ENCODE measurements at regions not wholly inside any gene's neighbourhood (a gene's known extent, or its start where the extent isn't known, plus 50 kb on each side); places are given as distances from the start of the nearest gene placed in this dataset.

- Histone ChIP-seq H3K18ac (ENCODE audit: insufficient read length, low read depth, low read length) (no peak overlapping the region), H2AFZ (ENCODE audit: low read length) (no peak overlapping the region), H3K23me2 (ENCODE audit: insufficient read length, low read depth, low read length, poor library complexity, severe bottlenecking) (no peaks in the 10 kb centered on the region), H2BK12ac (ENCODE audit: insufficient read length, low read depth, low read length) (no peak overlapping the region), H4K5ac (ENCODE audit: insufficient read length, low read depth, low read length) (no peak overlapping the region), H4K91ac (ENCODE audit: insufficient read length, low read depth, low read length) (no peak overlapping the region), H2BK5ac (ENCODE audit: insufficient read length, low read length) (no peak overlapping the region), H2BK20ac (ENCODE audit: low read depth, low read length, poor library complexity, severe bottlenecking) (no peak overlapping the region), H2BK120ac (ENCODE audit: low read depth, low read length, poor library complexity, severe bottlenecking) (no peak overlapping the region), H2BK15ac (ENCODE audit: low read depth, low read length) (no peak overlapping the region), H4K8ac (replicated peaks; ENCODE audit: insufficient read length, low read depth, low read length) (no peak overlapping the region), H3K9ac (ENCODE audit: extremely low read depth, insufficient read length, low read length) (no peak overlapping the region), H2AK5ac (ENCODE audit: insufficient read length, low read length) (no peak overlapping the region), H3K9me3 (ENCODE audit: control insufficient read depth, low read depth, low read length) (no peaks in the 10 kb centered on the region), H3K4ac (ENCODE audit: low read depth, low read length) (no peak overlapping the region), H3T11ph (ENCODE audit: low read length) (no peak overlapping the region), H3K56ac (ENCODE audit: insufficient read length, low read depth, low read length) (no peak overlapping the region), H3K4me2 (ENCODE audit: insufficient read depth, insufficient read length, low read length) (no peak overlapping the region), H3K79me2 (ENCODE audit: insufficient read depth, low read length) (no peaks in the 10 kb centered on the region), H3K23ac (ENCODE audit: insufficient read length, low read depth, low read length) (no peak overlapping the region), H4K20me1 (ENCODE audit: control insufficient read depth, insufficient read depth, insufficient read length) (no peaks in the 10 kb centered on the region), H3K4me1 (ENCODE audit: insufficient read depth, low read length) (0 out of 2 replicates have a peak, but pooled peaks cover 2% of the 10 kb centered on the region), H3K79me1 (ENCODE audit: insufficient read depth, low read depth, low read length, poor library complexity, severe bottlenecking) (no peaks in the 10 kb centered on the region), H3K14ac (ENCODE audit: insufficient read depth, low read length) (no peak overlapping the region), H3K27me3 (ENCODE audit: insufficient read depth, low read length) (no peaks in the 10 kb centered on the region), H3K27ac (ENCODE audit: insufficient read length, low read depth, low read length) (no peak overlapping the region)
- Mint-ChIP-seq H3K4me3 (no peak overlapping the region), H3K27me3 (ENCODE audit: low read depth) (peaks cover 7% of the 10 kb centered on the region), H3K36me3 (ENCODE audit: insufficient read depth in 1 of 3, low read depth in 3 of 3) (peaks cover 2 to 11% (median 6%) of the 10 kb centered on the region in 3 experiments; a peak in 5 of 7 replicates), H3K27ac (no peak overlapping the region), H3K9me3 (peaks cover 51 to 77% of the 10 kb centered on the region in 2 experiments), H3K4me1 (peaks cover 0 to 6% of the 10 kb centered on the region in 2 experiments; a peak in 3 of 4 replicates)
- TF ChIP-seq CTCF (conservative IDR thresholded peaks at IDR 0.05) = no peak
- DNase-seq = no peak
- WGBS (ENCODE audit: extremely low coverage, insufficient read length, low lambda C conversion rate) = no CpG with 5 or more reads among the region's 3 CpGs
Measured at GRCh38 chrX:39456894-39457604, 640.7 kb downstream of the BCOR start.

Measured in H9 (cell line).